Heart left ventricle (tissue), 16 donors: ENCODE measurements at regions not wholly inside any gene's neighbourhood (a gene's known extent, or its start where the extent isn't known, plus 50 kb on each side); places are given as distances from the start of the nearest gene placed in this dataset.

Experiments used
- ATAC-seq, 4 donors: fragments of 200-7000 bp; cut with Tn5 transposase; one replicate each; pipeline ENCODE4 v1.9.1; 2020 to 2022; ENCODE audit warnings: moderate library complexity in 4 of 4, mild to moderate bottlenecking in 3 of 4, moderate number of reproducible peaks in 1 of 4
- DNase-seq, 5 donors: peaks; one replicate each; pipeline ENCODE4 v3.0.0-alpha.2; 2020
- H3K27ac ChIP-seq, 12 donors: fragments of 200-600 bp; sonication (generic) in 4 of 12; one replicate each; pipeline versions ENCODE4 v1.5.0 to v1.8.0; 2016 to 2022; ENCODE audit warnings: mild to moderate bottlenecking in 2 of 12
- H3K27me3 ChIP-seq, 9 donors: fragments of 200-600 bp; sonication (generic) in 2 of 9; one replicate each; pipeline versions ENCODE4 v1.5.1 to v1.8.0; 2016 to 2022; ENCODE audit warnings: mild to moderate bottlenecking in 3 of 9
- H3K36me3 ChIP-seq, 9 donors: fragments of 200-600 bp; sonication (generic) in 2 of 9; one replicate each; pipeline versions ENCODE4 v1.5.0 to v1.8.0; 2018 to 2022; ENCODE audit warnings: mild to moderate bottlenecking in 2 of 9
- H3K4me1 ChIP-seq, 12 donors: fragments of 200-600 bp; sonication (generic) in 4 of 12; one replicate each; pipeline versions ENCODE4 v1.5.0 to v1.8.0; 2016 to 2022; ENCODE audit warnings: mild to moderate bottlenecking in 3 of 12
- H3K4me3 ChIP-seq, 12 donors: fragments of 200-600 bp; sonication (generic) in 4 of 12; one replicate each; pipeline versions ENCODE4 v1.5.0 to v1.8.0; 2017 to 2022; ENCODE audit warnings: mild to moderate bottlenecking in 9 of 12, moderate library complexity in 4 of 12
- H3K9me3 ChIP-seq, 12 donors: fragments of 200-600 bp; sonication (generic) in 4 of 12; one replicate each; pipeline versions ENCODE4 v1.5.0 to v1.8.0; 2016 to 2022; ENCODE audit warnings: mild to moderate bottlenecking in 1 of 12
- CTCF ChIP-seq, 12 donors: fragments of 200-600 bp; sonication (generic) in 4 of 12; IDR thresholded peaks; one replicate each; pipeline versions ENCODE4 v1.5.0 to v1.8.0; 2018 to 2022; ENCODE audit warnings: antibody characterized with exemption in 12 of 12, mild to moderate bottlenecking in 5 of 12
- POLR2A ChIP-seq, 2 donors: fragments of 450-650 bp; IDR thresholded peaks; one replicate each; pipeline ENCODE4 v1.6.1; 2017; ENCODE audit warnings: antibody characterized with exemption in 2 of 2, mild to moderate bottlenecking in 2 of 2, moderate library complexity in 2 of 2
- WGBS, 4 donors: extraction: QIAGEN DNeasy Blood & Tissue Kit in 2 of 4; methylation state at CpG; one replicate each; pipeline versions ENCODE4 v1.1.5 to v1.1.7; 2013 to 2018; 5-methylcytosine and 5-hydroxymethylcytosine counted together
- intact Hi-C, 10 donors: fragments of 100-400 bp; cut with DNase I; formaldehyde crosslinking; loops; one replicate each; pipeline versions ENCODE4 v1.11.1 to v1.14.2; 2022
- donor health status: ischemic (EF 13 %, LVEDD 7.1; RV severe dilation, severe dysfunction).
- donor health status: healthy with polysubstance abuse.
- donor health status: DM: no; HTN: yes; CAD: no.
- donor health status: DM: no; HTN: no; CAD: no.
- donor health status: ischemic (EF 25% LVEDD 6.9; RV normal size, moderate dysfunction).
- donor health status: ischemic (EF 25% LVEDD 5.7; RV mildly dilated, moderate dysfunction).
- donor health status: healthy.
- donor health status: DM: yes; HTN: yes; CAD: no.
- donor health status: ischemic (EF 35%, LVEDD 5.7; RV mildly dilated, moderate dysfunction).
- donor health status: nonischemic (EF 11% LVEDD 7.7; RV severe dilation, severe dysfunction).
- donor health status: DM: yes; HTN: yes; CAD: no.
- donor health status: PGD.
- donor health status: ischemic (EF 29% LVEDD 5.4; RV normal size, mild dysfunction).
- donor health status: nonischemic (EF 23%, LVEDD 6.1; RV moderate dilation, normal function).

DNA sequence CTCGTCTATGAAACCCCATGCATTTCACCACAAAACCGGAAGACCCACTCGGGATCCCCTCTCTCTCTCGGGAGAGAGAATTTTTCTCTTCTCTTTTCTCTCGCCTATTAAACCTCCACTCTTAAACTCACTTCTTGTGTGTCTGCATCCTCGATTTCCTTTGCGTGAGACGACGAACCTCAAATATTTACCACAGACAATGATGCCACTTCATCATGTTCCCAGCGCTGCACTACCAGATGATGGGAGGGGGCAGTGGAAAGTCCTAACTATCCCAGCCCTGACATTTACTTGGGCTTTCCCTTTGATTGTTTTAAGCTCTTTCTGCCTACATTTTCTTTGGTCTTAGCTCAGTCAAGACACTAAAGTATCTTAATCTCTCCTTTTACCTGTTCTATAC is 906.7 kb downstream of the GRID1 start:
- DNase-seq (no peak), ATAC-seq (no peak)
- TF ChIP-seq POLR2A (IDR thresholded peaks at IDR 0.05), result no peak
- TF ChIP-seq CTCF (IDR thresholded peaks at IDR 0.05), result no peak
- no peaks in the 10 kb centered on the region for H3K36me3 ChIP-seq
- H3K27ac ChIP-seq, result no peak overlapping the region
- no peak overlapping the region for H3K4me3 ChIP-seq
- H3K4me1 ChIP-seq, result no peaks in the 10 kb centered on the region
- WGBS, 4 donors, result 87 to 90% (median 89%) methylated on average over 10 of the region's 10 CpGs
- H3K9me3 ChIP-seq, result no peaks in the 10 kb centered on the region
- intact Hi-C loops, result no loop called here
- H3K27me3 ChIP-seq, result no peaks in the 10 kb centered on the region

DNA sequence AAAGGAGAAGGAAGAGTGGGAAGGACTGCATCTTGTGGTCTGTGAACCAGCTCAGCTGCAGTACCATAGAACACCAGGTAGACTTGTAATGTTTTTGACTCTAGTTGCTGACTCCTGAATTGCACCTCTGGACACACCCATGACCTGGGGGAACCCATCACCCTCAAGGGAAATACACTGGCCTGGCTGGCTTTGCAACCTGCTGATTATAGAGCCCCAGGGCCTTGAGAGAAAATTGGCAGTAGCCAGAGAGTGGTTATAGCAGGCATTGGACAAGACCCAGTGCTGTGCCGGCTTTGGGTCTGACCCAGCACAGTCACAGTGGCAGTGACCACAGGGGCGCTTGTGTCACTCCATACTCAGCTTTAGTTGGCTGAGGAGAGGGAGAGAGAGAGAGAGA is 902.3 kb downstream of the GRID1 start:
- WGBS, 4 donors, result 74 to 88% (median 83%) methylated on average over 2 of the region's 2 CpGs
- intact Hi-C loops, result no loop called here
- Histone ChIP-seq H3K9me3 (peaks cover 0 to 9% (median 0%) of the 10 kb centered on the region in 12 donors), H3K27ac (no peak overlapping the region), H3K36me3 (no peaks in the 10 kb centered on the region), H3K4me1 (no peaks in the 10 kb centered on the region), H3K4me3 (no peak overlapping the region), H3K27me3 (no peaks in the 10 kb centered on the region)
- DNase-seq (no peak), ATAC-seq (no peak)
- no peak for TF ChIP-seq POLR2A (IDR thresholded peaks at IDR 0.05)
- TF ChIP-seq CTCF (IDR thresholded peaks at IDR 0.05), result no peak

DNA sequence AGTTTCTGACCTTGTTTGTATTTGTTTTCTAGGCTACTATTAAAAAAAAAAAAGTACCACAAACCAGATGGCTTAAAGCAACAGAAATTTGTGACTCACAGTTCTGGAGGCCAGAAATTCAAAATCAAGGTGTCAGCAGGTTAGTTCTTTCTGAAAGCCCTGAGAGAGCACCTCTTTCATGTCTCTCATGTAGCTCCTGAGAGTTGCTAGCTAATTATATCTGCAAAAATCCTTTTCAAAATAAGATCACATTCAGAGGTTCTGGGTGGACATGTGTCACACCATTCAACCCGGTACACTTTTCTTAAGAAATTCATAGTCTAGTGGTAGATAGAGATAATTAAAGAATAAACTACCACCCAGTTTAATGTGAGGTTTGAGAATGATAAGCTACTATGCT is 888.6 kb downstream of the GRID1 start:
- 80 to 88% (median 85%) methylated on average over 1 of the region's 1 CpG for WGBS, 4 donors

DNA sequence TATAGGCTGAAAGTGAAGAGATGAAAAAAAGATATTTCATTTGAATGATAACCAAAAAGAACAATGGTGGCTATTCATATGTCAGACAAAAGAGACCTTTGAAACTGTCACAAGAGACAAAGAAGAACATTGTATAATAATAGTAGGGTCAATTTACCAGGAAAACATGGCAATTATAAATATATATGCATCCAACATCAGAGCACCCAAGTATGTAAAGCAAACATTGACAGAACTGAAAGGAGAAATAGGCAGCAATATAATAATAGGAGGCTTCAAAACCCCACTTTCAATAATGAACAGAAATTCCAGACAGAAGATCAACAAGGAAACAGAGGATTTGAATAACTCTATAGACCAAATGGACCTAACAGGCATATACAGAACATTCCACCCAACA is 876.2 kb downstream of the GRID1 start:
- H3K27me3 ChIP-seq, result no peaks in the 10 kb centered on the region
- ATAC-seq (no peak), DNase-seq (no peak)
- no peaks in the 10 kb centered on the region for H3K36me3 ChIP-seq
- no peak for TF ChIP-seq CTCF (IDR thresholded peaks at IDR 0.05)
- no peak for TF ChIP-seq POLR2A (IDR thresholded peaks at IDR 0.05)
- H3K27ac ChIP-seq, result no peak overlapping the region
- no peaks in the 10 kb centered on the region for H3K4me1 ChIP-seq
- intact Hi-C loops, result no loop called here
- H3K4me3 ChIP-seq, result no peak overlapping the region
- no peaks in the 10 kb centered on the region for H3K9me3 ChIP-seq

More for the DNA sequence above, 888.6 kb downstream of the GRID1 start:
- Histone ChIP-seq H3K4me1 (no peaks in the 10 kb centered on the region), H3K27ac (no peak overlapping the region), H3K4me3 (no peak overlapping the region), H3K27me3 (no peaks in the 10 kb centered on the region), H3K36me3 (no peaks in the 10 kb centered on the region), H3K9me3 (peaks cover 0 to 20% (median 2%) of the 10 kb centered on the region in 12 donors)
- no peak for ATAC-seq
- TF ChIP-seq POLR2A (IDR thresholded peaks at IDR 0.05) (no peak), CTCF (IDR thresholded peaks at IDR 0.05) (no peak)
- DNase-seq, result no peak
- intact Hi-C loops, result no loop called here
